IPS-18a (cell line): ENCODE measurements at regions not wholly inside any gene's neighbourhood (a gene's known extent, or its start where the extent isn't known, plus 50 kb on each side); places are given as distances from the start of the nearest gene placed in this dataset.

Experiments used
- H3K27ac ChIP-seq: one replicate; pipeline ENCODE4 v1.5.1; 2013; ENCODE audit warnings: low read length
- H3K27me3 ChIP-seq: one replicate; pipeline ENCODE4 v1.6.1; 2013; ENCODE audit warnings: mild to moderate bottlenecking, low read length; ENCODE audit not compliant: control insufficient read depth, insufficient read depth
- H3K36me3 ChIP-seq: one replicate; pipeline ENCODE4 v1.6.1; 2013; ENCODE audit warnings: low read depth, low read length; ENCODE audit not compliant: control insufficient read depth
- H3K4me1 ChIP-seq: one replicate; pipeline ENCODE4 v1.6.1; 2013; ENCODE audit warnings: low read depth, low read length; ENCODE audit not compliant: control insufficient read depth
- H3K4me3 ChIP-seq: one replicate; pipeline ENCODE4 v1.5.1; 2013; ENCODE audit warnings: low read length
- H3K9ac ChIP-seq: one replicate; pipeline ENCODE4 v1.6.1; 2013; ENCODE audit warnings: mild to moderate bottlenecking, low read length, moderate library complexity
- H3K9me3 ChIP-seq: one replicate; pipeline ENCODE4 v1.6.1; 2013; ENCODE audit warnings: low read depth, low read length; ENCODE audit not compliant: control insufficient read depth

- Histone ChIP-seq H3K27me3 (no peaks in the 10 kb centered on the region), H3K4me1 (no peaks in the 10 kb centered on the region), H3K9ac (no peak overlapping the region), H3K36me3 (no peaks in the 10 kb centered on the region), H3K4me3 (no peak overlapping the region), H3K9me3 (no peaks in the 10 kb centered on the region), H3K27ac (no peak overlapping the region)
These were observed 682.4 kb downstream of the SLC16A7 start for GRCh38 chr12:60278209-60278608.

DNA sequence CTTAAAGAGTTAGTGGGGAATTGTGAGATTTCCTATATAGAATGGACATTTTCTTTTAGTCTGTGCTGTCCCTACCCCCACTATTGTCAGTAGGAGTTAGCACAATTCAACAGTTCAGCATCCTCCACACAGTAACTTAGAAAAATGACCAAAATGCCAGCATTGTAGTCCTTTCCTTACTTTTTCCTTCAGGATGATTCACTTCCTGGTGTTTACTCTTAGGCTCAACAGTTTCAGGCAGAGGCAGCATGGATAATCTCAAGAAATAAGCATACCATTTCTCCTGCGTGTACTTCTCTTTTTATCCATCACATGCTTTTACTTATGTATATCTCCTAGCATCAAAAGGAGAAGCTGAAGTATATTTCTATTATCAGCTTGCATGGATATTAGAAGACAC lies 683.4 kb downstream of the SLC16A7 start:
- H3K9me3 ChIP-seq: no peaks in the 10 kb centered on the region
- H3K9ac ChIP-seq: no peak overlapping the region
- no peak overlapping the region for H3K4me3 ChIP-seq
- H3K4me1 ChIP-seq: no peaks in the 10 kb centered on the region
- H3K36me3 ChIP-seq: no peaks in the 10 kb centered on the region
- no peaks in the 10 kb centered on the region for H3K27me3 ChIP-seq
- H3K27ac ChIP-seq: no peak overlapping the region

- no peak overlapping the region for H3K27ac ChIP-seq
- H3K9me3 ChIP-seq: no peaks in the 10 kb centered on the region
- no peaks in the 10 kb centered on the region for H3K4me1 ChIP-seq
These were observed 685.7 kb downstream of the SLC16A7 start for GRCh38 chr12:60281522-60281921.

DNA sequence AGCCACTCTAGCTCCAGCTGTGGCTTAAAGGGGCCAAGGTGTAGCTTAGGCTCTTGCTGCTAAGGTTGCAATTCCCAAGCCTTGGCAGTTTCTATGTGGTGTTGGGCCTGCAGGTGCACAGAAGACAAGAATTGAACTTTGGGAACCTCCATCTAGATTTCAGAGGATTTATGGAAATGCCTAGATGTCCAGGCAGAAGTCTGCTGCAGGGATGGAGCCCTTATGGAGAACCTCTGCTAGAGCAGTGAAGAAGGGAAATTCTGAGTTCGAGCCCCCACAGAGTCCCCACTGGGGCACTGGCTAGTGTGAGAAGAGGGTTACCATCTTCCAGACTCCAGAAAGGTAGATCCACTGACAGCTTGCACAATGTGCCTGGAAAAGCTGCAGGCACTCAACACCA lies 694.7 kb downstream of the SLC16A7 start:
- Histone ChIP-seq H3K4me1 (no peaks in the 10 kb centered on the region), H3K27ac (no peak overlapping the region), H3K27me3 (no peaks in the 10 kb centered on the region), H3K4me3 (no peak overlapping the region), H3K36me3 (no peaks in the 10 kb centered on the region), H3K9ac (no peak overlapping the region), H3K9me3 (peaks cover 21% of the 10 kb centered on the region)

More at GRCh38 chr12:60281522-60281921, 685.7 kb downstream of the SLC16A7 start:
- H3K9ac ChIP-seq: no peak overlapping the region
- no peaks in the 10 kb centered on the region for H3K27me3 ChIP-seq
- H3K36me3 ChIP-seq: no peaks in the 10 kb centered on the region
- no peak overlapping the region for H3K4me3 ChIP-seq

DNA sequence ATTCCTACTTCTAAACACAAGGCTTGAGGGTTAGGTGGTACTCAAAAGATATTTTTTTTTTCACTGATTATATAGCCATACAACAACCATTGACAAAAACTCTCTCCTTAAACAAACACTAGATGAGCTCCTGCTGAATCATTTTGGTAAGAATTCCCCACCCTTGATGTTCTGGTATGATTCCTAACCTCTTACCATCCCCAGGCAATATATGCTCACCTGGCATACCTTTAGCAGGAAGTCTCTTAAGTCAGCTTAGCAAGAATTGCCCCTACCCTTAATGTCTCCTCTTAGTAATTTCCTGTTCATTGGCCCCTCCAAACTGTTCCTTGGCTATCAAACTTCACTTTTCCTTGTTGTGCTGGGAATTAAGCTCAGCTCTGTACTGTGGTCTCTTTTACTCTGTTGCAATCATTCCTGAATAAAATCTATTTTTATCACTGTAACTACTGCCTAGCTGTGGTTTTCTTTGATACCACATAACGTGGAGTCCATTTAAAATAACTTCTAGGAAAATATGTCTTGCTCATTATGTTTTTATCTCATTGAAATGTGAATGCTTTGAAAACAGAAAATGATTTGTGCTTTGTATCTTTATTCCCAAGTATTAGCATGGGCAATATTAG lies 712.6 kb downstream of the SLC16A7 start:
- H3K4me1 ChIP-seq: no peaks in the 10 kb centered on the region

DNA sequence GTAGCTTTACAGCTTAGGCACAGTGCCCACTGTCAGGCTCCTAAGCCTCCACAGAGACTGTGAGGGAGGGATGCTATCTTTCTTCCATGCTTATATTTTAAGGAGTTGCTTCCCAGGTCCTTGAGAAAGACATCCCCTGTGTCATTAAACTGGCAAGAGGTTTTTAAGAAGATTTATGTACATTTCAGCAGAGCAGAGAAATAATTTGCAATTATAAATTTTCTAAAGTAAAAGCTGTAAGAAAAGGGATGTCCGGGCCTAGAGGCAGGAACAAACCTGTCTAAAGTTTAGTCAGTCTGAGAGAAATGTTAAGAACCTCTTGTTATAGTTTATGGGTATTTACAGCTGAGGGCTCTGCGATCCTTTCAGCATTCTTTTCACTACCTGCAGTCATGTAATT lies 716.1 kb downstream of the SLC16A7 start:
- Histone ChIP-seq H3K4me3 (no peak overlapping the region), H3K9me3 (no peaks in the 10 kb centered on the region), H3K27ac (no peak overlapping the region), H3K36me3 (no peaks in the 10 kb centered on the region), H3K27me3 (no peaks in the 10 kb centered on the region), H3K9ac (no peak overlapping the region), H3K4me1 (no peaks in the 10 kb centered on the region)

More for the DNA sequence above, 712.6 kb downstream of the SLC16A7 start:
- Histone ChIP-seq H3K27me3 (no peaks in the 10 kb centered on the region), H3K36me3 (no peaks in the 10 kb centered on the region), H3K9ac (no peak overlapping the region), H3K9me3 (peaks cover 3% of the 10 kb centered on the region), H3K4me3 (no peak overlapping the region), H3K27ac (no peak overlapping the region)

GRCh38 chr12:60317361-60317760 lies 721.5 kb downstream of the SLC16A7 start:
- no peak overlapping the region for H3K27ac ChIP-seq
- H3K4me3 ChIP-seq: no peak overlapping the region
- no peaks in the 10 kb centered on the region for H3K27me3 ChIP-seq
- H3K36me3 ChIP-seq: no peaks in the 10 kb centered on the region
- H3K9me3 ChIP-seq: no peaks in the 10 kb centered on the region
- no peaks in the 10 kb centered on the region for H3K4me1 ChIP-seq
- H3K9ac ChIP-seq: no peak overlapping the region

GRCh38 chr12:60324746-60325145 lies 728.9 kb downstream of the SLC16A7 start:
- no peaks in the 10 kb centered on the region for H3K4me1 ChIP-seq
- H3K27ac ChIP-seq: no peak overlapping the region
- H3K27me3 ChIP-seq: no peaks in the 10 kb centered on the region
- no peak overlapping the region for H3K4me3 ChIP-seq
- H3K36me3 ChIP-seq: no peaks in the 10 kb centered on the region
- no peak overlapping the region for H3K9ac ChIP-seq
- H3K9me3 ChIP-seq: no peaks in the 10 kb centered on the region

GRCh38 chr12:60333461-60333860 lies 737.6 kb downstream of the SLC16A7 start:
- H3K4me3 ChIP-seq: no peak overlapping the region

DNA sequence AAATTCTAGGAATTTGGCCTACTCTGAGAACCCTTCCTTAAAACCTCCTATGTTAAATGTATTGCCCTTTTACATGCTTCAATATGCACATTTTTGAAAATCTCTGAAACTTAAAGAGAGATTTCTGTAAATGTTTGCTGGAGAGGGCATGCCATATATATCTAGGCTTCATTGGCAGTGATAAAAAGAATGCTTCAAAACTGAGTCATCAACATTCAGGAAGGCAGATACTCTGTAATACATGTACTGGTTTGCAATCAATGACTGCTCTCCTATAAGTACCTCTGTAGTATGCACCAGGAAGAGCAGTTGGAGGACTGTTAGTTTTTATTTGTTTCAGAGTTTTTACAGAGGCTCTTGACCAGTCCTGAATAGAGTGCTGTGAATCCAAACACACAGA lies 739.9 kb downstream of the SLC16A7 start:
- H3K9ac ChIP-seq: no peak overlapping the region
- no peak overlapping the region for H3K4me3 ChIP-seq
- no peaks in the 10 kb centered on the region for H3K9me3 ChIP-seq
- H3K27ac ChIP-seq: no peak overlapping the region
- H3K36me3 ChIP-seq: no peaks in the 10 kb centered on the region
- H3K27me3 ChIP-seq: no peaks in the 10 kb centered on the region
- H3K4me1 ChIP-seq: no peaks in the 10 kb centered on the region

More at GRCh38 chr12:60333461-60333860, 737.6 kb downstream of the SLC16A7 start:
- Histone ChIP-seq H3K27me3 (no peaks in the 10 kb centered on the region), H3K36me3 (no peaks in the 10 kb centered on the region), H3K9me3 (no peaks in the 10 kb centered on the region), H3K4me1 (no peaks in the 10 kb centered on the region), H3K9ac (no peak overlapping the region), H3K27ac (no peak overlapping the region)

- H3K27ac ChIP-seq: no peak overlapping the region
- no peaks in the 10 kb centered on the region for H3K27me3 ChIP-seq
- no peak overlapping the region for H3K4me3 ChIP-seq
- no peaks in the 10 kb centered on the region for H3K36me3 ChIP-seq
- H3K9me3 ChIP-seq: no peaks in the 10 kb centered on the region
- H3K4me1 ChIP-seq: no peaks in the 10 kb centered on the region
- no peak overlapping the region for H3K9ac ChIP-seq
These were observed 742.2 kb downstream of the SLC16A7 start for GRCh38 chr12:60337839-60338549.

- Histone ChIP-seq H3K27ac (no peak overlapping the region), H3K4me3 (no peak overlapping the region), H3K9ac (no peak overlapping the region), H3K36me3 (no peaks in the 10 kb centered on the region), H3K9me3 (no peaks in the 10 kb centered on the region), H3K27me3 (no peaks in the 10 kb centered on the region), H3K4me1 (no peaks in the 10 kb centered on the region)
These were observed 749.6 kb downstream of the SLC16A7 start for GRCh38 chr12:60345442-60345841.
